GM21825 (cell line): ENCODE measurements at regions not wholly inside any gene's neighbourhood (a gene's known extent, or its start where the extent isn't known, plus 50 kb on each side); places are given as distances from the start of the nearest gene placed in this dataset.
"Not testable (repeated sequence)": the region's sequence is repeated elsewhere in the genome, so short reads cannot be mapped to it uniquely, and the experiment has no call there.

Experiments used
- ATAC-seq: cut with Tn5 transposase; IDR thresholded peaks from one replicate; pipeline ENCODE4 v1.9.1; 2021; ENCODE audit warnings: mild to moderate bottlenecking, moderate library complexity; ENCODE audit not compliant: unreplicated experiment

DNA sequence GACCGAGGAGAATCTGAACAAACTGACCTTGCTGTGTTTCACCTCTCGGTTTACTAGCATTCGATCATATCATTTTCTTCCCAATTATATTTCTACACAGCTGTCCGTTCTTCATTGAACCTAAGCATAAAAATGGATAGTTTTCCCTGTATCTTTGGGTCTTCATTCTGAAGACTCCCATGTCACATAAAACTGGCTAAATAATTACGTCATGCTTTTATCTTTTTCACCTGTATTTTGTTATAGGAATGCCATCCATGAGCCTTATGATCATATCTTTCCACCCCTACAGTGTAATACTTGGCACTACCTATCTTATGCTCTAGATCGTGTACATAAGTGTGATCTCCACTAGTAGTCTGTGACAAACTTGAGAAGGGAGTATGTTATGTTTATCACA, 456.1 kb downstream of the FGF13 start:
- ATAC-seq = no peak

DNA sequence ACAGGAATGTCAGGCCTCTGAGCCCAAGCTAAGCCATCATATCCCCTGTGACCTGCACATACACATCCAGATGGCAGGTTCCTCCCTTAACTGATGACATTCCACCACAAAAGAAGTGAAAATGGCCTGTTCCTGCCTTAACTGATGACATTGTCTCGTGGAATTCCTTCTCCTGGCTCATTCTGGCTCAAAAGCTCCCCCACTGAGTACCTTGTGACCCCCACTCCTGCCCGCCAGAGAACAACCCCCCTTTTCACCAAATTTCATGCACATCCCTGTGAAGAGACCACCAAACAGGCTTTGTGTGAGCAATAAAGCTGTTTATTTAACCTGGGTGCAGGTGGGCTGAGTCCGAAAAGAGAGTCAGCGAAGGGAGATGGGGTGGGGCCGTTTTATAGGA, 447.4 kb downstream of the FGF13 start:
- ATAC-seq = not testable (repeated sequence)

DNA sequence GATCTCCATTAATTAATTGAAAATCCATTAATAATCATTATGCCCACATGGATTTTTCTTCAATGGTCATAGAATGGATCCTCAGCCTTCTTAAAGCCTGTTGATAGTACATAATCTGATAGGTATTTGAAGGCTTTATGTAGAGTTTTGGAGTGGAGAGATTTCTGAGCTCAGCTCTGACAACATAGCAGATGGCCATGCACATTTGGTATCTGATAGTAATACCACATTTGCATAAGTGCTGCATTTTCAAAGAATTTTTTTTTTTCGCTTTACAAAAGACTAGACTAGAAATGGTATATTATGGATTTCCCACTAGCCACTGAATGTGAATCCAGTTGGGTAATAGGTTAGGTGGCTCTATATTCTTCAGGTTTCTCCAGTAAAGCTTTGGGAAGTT, 440.6 kb downstream of the FGF13 start:
- ATAC-seq = no peak

DNA sequence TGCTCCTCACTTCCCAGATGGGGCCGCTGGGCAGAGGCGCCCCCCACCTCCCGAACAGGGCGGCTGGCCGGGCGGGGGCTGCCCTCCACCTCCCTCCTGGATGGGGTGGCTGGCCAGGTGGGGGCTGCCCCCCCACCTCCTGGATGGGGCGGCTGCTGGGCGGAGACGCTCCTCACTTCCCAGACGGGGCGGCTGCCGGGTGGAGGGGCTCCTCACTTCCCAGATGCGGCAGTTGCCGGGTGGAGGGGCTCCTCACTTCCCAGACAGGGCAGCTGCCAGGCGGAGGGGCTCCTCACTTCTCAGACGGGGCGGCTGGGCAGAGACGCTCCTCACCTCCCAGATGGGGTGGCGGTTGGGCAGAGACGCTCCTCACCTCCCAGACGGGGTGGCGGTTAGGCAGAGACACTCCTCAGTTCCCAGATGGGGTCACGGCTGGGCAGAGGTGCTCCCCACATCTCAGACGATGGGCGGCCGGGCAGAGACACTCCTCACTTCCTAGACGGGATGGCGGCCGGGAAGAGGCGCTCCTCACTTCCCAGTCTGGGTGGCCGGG, 428.8 kb downstream of the FGF13 start:
- not testable (repeated sequence) for ATAC-seq

DNA sequence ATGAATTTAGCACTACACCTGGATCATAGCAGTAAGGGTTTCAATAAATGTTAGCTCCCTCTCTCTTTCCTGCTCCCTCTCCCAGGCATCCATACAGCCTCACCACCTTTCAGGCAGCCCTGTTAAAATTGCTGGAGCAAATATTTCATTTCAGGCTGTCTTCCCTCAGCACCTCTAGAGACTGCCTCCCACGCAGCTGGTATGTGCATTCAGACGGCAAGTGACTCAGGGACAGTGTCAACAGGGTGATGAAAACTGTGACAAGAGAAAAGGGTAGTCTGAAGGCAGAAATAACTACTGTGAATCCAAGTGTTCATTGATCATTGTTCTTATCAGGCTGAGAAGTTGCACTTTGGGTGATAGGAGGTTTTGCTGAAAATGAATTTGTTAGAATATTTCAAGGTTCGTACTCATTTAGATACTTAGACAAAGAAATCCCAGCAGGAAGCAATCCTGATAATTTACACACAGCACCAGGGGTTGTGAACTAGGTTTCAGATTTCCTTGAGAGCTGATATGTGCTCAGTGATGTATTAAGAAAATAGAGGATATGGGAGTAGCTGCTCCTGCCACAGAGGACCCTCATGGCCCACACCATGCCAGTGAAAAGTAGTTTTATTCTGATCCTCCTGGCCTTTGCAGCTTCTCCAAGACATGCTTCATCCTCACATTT, 424.2 kb downstream of the FGF13 start:
- ATAC-seq = no peak

DNA sequence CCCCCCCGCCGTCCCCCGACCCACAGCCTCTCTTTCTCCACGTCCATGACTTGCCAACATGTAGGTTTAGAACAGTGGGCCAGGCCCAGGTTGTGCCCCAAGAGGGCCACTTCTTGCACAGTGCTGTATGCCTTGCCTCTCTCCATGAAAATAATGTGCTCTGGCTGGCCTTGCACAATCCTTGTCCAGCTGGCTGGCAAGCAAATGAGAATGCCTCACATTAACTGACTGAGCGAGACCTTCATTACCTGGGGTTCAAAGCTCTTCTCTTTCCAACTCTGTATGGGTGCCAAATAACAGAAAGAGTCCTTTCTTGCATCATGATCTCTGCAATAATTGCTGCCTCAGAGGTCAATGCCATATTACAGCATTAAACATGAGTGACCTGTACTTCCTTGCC, 416.6 kb downstream of the FGF13 start:
- ATAC-seq = no peak

DNA sequence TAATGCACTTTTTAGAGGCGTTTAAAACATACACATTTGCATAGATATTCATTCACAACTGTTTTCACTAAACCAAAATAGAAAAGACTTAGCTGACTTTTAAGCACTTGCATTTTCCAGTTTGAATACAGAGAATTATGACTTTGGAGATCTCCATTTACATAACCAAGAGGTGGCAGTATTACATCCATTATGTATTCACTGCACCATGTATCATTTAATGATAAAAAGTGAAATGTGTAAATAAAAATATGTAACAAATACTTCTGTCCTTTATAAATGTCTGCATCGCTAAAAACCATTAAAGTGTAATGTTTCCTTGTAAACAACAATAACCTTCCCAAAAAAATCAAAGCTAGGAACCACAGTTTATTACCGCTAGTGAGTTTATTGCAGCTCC, 413.2 kb downstream of the FGF13 start:
- ATAC-seq = no peak

DNA sequence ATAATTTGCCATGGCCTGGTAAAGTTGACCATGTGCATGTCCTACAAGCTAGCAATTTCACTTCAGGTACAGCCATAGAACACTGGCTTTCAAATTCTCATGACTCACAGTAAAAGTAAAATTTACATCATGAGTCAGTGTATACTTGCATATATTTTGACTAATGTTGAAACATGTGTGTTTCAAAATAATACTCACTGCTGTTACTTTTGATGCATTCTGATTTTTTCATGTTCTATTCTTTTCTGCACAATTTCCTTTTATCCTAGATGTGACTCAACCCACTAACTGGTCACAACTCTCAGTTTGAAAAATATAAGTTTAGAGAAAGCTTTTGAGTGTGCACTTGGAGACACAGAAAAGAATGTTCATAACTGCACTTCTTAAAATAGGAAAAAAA, 365.7 kb downstream of the FGF13 start:
- ATAC-seq = no peak

DNA sequence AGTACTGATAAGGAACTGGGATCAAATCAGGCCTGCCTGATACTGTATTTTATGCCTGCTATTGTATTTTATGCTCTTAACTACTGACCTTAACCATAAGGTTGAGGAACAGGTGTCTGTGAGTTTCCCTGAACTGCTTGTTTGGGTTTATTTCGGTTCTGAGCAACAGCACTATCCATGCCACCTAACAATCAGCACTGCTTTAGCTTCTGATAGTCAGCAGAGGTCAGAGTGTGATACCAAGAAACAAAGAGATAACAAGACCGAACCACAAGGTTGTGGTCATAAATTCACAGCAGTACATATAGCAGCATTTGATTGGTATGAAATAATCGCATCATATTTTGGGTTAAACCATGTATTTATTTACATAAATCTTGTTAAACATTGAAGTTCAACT, 362.2 kb downstream of the FGF13 start:
- no peak for ATAC-seq

DNA sequence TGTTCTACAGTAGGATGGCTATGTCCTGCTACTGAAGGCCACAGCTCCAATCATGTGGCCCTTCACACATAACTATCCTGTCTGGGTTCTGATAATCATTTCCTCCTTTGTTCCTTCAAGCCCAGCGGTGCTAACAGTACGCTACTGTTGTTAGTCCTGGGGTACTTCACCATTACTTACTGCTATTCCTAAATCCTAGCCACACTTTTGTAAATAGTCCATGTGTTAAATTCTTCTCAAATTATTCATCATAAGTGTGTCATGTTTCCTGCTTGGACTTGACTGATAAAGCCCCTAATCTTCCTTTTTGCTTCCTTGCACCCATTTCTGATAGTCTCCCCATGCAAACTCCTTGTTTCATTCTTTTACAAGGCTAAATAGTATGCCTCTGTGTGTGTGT, 332.6 kb downstream of the FGF13 start:
- no peak for ATAC-seq

DNA sequence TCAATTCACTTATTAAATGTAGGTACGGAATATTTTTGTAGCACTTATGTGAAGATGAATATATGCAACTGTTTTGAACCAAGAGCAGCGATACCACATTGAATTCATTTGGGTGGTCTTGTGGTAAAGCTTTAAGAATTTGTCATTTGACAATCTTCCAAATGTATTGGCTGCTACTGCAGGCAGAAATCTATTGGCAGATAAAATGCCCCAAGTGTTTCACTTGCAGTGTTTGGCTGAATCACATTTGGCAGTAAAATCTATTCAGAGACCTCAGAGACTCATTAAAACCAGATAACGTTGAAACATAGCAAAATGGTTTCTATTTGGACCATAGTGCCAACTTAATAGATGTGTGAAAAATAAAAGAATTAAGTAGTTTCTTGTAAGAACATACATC, 303.4 kb downstream of the FGF13 start:
- ATAC-seq = no peak

DNA sequence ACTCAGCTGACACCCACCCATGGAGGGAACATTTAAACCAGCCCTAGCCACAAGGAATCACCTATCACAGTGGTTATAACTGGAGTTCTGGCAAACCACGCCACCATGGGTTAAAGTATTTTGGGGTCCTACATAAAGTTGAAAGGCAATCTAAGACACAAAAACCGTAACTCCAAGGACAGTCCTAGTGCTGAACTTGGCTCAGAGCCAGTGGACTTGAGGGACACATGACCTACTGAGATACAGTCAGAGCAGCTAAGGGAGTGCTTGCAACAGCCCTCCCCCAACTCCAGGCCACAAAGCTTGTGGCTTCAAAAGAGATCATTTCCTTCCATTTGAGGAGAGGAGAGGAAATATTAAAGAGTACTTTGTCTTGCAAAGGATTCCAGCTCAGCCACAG, 300.5 kb downstream of the FGF13 start:
- no peak for ATAC-seq
